Renal cortex interstitium (tissue), 11 donors: ENCODE measurements at regions not wholly inside any gene's neighbourhood (a gene's known extent, or its start where the extent isn't known, plus 50 kb on each side); places are given as distances from the start of the nearest gene placed in this dataset.

Experiments used
- DNase-seq, 11 donors: peaks; one replicate each; pipeline ENCODE4 v3.0.0-alpha.2; 2013; ENCODE audit warnings: low read depth in 9 of 11, low spot score in 4 of 11; ENCODE audit errors: extremely low read depth in 1 of 11

DNA sequence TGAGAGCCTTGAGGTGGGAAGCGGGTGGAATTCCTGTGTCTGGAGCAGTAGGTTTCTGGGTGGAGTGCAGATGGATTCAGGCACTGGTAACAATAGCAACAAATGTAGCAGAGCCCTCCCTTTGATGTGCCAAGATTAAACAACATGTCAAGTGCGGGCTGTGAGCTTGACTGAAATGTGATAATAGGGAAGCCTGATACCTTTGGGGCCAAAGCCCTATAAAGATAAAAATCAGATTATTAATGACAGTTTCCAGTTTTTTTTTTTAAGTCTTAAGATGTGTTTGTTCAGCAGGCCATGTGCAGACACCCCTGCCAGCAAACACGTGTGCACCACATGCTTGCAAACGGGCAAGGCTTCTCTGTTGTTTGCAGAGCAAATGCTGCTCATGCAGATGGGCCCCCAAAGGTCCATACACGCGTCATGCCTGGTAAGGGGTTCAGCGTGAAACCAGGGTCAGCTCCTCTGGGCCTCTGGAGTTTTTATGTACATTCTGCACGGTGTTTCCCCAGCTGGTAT, 193.2 kb downstream of the GADD45G start:
- DNase-seq = no peak

DNA sequence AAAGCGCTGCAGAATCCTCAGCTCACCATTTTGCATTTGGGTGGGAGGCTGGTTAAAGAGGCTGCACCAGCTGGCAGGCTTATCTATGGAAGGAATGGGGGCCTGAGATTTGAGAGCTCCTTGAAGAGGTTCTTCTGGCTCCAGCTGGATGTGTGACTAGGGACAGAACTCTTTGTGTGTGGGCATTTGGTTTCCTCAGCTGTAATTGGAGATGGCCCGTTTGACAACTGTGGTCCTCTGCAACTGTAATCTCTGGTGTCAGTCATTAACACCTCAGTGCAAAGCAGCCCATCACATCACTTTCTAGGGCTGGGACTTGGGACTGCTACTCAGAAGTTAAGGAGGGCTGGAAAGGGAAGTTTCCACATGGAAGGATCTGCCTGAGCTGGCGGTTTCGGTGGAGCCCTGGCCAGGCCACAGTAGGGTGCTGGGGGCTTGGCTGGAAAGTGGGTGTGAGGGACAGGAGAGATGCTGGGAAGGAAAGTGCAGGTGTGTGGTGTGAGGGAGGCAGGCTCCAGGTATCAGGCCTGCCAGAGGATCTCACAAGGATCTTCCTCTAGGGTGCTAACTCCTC, 193.8 kb downstream of the GADD45G start:
- DNase-seq = no peak

DNA sequence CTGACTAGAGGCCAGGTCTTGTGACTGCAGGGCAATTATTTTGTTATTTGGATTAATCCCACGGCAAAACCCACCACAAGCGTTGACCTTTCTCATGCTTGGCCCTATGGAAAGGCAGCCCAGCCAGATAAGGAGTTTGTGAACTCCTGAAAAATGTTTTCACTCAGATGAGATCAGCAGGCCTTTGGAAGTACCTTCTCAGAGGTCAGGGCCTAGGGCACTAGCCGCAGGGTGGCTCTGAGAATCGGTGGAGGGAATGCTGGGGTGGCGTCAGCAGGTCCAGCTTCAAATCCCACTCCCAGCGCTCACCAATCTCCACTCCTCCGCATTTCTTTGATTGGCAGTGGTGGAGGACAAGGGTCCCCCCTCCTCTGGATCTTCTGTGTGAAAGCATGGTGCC, 194.4 kb downstream of the GADD45G start:
- DNase-seq = no peak

DNA sequence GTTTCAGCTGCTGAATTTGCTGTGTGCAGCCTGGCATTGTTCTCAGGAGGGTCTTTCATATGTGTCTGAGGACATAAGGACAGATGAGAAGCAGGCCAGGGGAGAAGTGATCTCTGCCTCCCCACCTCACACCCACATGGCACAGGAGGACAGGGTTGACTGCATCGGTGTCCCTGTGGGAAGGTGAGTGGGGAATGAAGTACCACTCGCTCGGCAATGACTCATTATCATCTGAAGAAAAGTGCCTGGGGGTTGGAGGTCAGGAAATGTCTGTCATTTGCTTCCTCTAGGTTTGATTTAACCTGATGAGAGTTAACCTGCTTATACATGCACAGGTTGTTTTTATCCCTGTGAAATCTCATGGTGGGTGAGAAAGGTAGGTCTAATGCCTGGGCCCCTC, 195.0 kb downstream of the GADD45G start:
- DNase-seq = no peak

DNA sequence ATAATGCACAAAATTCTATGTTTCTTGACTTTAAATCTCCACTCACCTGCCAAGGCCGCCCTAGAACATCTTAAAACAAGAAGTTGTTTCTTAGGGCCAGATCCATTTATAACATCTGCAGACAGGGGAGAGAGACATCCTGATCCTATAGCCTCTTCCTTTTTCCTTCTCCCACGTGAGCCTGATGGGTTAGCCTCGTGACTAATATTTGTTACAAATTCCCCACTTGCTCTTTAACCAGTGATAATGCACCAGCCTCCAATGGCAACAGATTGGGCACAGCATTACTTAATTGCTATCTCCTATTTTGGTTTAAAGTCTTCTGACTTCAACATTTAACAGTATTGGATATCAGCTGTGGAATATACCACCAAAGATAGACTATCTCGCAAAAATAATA, 196.5 kb downstream of the GADD45G start:
- no peak for DNase-seq

DNA sequence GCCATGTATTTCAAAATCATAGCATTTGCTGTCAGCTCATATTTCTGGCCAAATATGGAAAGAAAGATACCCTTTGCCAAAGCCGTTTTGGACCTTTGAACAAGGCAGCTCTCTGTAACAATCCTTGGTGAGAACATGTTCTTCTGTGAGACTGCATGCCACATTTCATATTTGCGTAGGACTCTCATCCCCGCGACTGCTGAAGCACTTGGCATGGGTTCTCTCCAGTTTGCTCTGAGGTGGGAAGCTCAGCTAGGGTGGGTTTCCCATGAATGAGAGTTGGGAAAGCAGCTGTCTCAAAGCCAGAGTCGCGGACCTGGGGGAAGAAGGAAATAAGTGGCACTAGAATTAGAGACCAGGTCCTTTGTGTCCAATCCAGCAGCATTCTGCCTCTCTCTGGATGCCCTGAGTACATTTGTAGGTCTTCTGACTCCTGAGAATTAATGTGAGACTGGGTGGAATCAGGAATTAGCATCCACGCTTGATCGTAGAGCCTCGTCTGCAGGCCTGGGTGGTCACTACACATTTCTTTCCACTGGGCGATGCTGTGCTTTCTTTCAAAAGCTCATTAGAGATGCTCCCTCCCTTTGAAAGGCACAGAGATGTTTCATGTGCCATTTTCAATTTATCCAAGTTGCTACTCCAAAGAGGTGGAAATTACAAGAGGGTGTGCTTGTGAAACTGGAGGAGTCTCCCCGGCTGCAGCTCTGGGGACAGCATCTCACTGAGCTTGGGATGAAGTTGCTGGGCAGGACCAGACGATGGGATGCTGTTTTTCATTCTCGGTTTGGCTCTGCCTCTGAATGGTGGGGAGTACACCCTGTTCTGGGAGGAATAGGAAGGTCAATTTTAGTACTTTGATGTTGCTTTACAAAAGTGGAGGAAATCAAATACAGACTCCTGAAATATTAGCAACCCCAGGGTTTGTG, 197.2 kb downstream of the GADD45G start:
- no peak for DNase-seq

DNA sequence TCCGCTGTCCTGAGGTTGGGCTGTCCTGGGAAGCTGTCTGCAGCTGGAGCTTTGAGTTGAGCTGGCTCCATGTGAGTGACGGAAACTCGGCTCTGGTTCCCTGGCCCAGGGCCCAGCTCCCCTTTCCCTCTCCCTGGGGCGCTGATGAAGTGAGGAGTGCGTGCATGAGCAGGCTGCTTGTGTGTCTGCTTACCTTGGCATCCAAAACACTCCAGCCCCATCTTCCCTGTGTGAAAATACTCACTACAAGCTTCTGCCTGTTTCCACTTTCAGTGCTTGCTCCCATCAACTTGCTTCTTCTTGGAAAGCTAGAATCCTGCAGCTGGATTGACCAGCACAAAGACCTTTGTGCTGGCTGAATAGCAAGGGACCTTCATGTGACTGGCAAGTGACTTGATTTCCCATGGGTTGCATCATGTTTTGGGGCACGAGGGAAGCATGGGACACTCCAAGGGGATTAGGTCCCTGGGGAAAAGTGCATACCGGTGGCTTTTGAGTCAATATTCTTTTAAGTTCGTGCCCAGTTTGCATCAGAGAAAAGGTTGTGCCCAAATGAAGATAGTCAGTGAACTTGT, 198.1 kb downstream of the GADD45G start:
- DNase-seq = no peak

DNA sequence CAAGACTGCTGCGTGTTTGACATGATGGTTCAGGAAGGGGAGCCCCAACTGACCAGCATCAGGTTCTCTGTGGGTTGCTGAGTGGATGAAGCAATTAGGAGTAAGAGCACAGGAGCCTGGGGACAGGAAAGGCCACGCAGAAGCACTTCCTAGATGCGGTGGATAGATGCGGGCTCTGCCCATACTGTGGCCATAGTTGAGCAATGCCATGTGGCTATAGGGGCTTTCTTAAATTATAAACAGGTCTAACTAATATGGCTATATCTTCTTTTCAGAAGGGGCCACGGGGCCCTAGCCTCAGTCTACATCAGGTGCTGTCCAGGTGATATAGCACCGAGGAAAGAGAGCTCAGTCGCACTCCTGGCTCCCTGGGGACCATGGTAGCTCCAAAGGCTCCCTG, 198.6 kb downstream of the GADD45G start:
- DNase-seq = no peak

DNA sequence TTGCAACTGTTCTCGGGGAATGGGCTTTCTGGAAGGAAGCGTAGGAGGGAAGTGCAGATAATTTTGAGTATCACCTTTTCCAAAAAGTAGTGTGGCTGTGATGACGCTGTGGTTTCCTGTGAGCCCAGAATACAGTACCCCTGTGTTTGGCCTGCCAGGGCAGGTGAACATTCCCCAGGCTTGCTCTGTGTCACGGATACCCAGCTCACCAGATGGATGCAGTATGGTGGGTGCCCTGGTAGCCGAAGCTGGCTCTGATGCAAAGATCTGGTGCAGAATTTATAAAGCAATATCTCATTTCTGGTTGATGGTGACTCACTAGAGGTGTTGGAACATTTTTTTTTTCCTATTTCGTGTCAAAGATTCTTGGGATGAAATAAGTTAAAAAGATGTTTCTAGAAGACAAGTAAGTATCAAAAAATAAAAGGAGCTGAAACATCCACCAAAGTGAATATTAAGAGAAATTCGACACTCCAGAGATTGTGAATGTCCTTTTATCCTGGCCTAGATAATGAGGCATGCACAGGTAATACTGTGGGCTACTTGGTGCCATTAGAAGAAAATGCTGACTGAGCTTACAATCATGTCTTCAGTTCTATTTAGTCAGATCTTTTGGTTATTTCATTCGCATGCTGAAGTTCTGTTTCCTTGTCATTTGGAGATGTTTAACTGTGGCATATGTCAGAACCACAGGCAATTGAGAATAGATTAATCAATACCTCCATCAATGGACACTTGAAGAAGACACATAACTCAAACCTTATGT, 200.1 kb downstream of the GADD45G start:
- no peak for DNase-seq

DNA sequence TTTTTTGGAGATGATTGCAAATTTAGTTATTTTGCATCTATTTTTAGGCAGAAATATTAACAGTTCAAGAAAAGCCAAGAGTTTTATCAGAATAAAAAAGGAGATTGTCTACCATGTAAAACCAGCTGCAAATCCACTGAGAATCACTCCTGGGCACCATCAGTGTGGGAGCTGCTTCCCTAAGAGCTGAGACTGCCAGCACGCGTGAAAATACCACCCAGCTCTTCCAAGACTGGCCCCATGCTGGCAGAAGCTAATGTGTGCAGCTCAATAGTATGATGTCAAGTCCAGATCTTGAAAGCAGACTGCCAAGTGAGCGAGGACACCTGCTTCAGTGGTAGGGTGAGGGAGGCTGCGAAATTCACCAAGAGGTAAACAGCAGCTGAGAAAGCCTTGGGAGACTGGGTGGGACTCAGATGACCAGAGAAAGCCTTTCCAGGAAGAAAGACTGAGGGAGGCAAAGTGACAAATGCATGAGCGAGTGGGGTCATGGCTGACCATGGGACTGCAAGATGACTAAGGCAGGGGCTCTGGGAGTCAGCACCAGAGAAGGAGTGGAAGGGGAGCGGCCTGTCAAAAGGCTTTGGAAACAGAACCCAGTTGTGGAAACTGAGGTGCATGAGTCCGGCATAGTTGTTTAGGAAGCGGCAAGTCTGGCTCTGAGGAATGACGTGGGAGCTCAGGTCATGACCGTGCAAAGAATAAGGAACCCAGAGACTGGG, 200.9 kb downstream of the GADD45G start:
- DNase-seq = no peak

DNA sequence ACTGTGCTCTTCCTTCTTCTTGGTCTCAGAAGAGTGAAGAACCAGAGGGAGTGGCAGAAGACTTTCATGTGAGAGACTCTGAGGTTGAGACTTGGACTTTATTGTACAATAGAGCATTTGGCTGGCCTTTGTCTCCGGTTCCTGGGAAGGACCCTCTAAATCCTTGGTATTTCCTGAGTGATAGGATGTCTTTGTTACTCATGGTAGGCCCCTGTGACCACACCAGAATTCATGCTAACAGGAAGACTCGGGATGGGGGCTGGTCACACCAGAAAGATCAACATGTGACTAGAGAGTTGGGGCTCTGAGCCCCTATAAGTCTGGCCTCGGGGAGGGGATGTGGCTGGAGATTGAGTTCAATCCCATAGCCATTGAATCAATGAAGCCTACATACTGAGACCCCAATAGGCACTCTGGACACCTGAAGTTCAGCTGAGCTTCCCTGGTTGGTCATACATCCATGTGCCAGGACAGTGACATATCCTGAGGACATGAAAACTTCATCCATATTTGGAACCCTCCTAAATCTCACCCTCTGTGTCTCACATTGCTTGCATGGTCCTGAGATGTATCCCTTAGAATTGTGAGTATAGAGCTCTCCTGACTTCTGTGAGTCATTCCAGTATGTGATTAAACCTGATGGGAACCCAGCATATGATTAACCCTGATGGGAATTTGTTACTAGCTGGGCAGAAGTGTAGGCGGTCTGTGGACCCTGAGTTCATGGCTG, 201.7 kb downstream of the GADD45G start:
- DNase-seq = no peak

DNA sequence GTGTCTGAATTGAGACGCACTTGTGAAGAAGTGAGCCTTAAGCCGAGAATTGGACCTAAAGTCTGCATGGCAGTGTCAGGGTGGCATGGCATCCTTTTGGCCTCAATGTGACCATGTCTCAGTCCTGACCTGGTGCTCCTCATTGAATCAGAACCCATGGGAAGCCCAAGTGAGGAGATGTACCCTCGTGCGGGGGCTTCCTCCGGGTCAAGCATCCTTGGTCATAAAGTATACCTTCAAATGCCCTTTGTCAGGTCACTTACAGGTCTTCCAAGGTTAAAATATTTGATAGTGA, 202.2 kb downstream of the GADD45G start:
- DNase-seq = no peak

DNA sequence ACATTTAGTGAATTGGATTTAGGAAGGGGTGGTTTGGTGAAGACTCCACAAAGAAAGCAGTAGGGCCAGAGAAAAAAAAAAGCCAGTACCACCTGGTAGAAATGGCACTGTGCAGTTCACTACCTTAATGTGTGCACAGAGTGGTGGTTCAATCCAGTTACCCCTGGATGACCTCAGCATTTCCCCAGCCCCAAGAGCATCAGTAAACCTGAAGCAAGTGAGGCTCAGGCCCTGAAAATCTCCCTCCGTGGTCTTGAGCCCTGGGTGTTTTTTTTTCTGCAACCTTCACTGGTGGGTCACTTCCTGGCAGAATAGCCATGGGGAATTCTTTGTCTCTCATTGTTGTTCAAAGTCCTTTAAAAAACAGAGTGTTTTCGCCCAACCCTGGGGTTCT, 202.9 kb downstream of the GADD45G start:
- DNase-seq = no peak

DNA sequence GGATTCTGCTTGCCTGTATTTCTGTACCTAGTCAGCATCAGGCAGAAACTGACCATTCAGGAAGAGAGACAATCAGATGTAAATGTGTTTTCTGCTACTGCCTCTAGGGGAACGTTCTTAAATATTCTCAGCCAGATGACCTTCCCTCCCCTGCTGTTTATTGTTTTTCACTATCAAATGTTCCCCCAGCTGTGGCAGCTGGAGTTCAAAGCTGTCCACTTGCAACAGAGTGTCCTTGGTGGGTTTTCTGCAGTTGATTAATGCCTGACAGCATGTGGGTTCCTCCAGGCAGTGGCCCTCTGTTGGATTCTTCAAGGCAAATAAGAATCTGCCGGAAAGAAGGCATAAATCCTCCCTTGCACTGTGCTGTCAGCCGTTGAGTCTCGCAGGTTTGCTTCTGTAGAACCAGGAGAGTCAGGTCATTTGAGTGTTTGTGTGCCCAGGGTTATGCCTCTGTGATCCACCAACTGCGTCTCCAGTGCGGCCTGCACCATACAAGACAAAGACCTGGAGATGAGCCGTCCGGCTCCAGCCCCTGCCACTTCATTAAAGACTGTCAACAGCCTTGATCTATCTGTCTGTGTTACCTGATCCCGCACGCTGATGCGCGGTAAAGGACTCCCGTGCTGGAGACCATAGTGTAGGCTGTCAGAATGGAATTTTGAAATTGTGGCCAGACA, 203.4 kb downstream of the GADD45G start:
- peak in 10 of 11 donors; percentile 38 to 77 (median 58) for DNase-seq

DNA sequence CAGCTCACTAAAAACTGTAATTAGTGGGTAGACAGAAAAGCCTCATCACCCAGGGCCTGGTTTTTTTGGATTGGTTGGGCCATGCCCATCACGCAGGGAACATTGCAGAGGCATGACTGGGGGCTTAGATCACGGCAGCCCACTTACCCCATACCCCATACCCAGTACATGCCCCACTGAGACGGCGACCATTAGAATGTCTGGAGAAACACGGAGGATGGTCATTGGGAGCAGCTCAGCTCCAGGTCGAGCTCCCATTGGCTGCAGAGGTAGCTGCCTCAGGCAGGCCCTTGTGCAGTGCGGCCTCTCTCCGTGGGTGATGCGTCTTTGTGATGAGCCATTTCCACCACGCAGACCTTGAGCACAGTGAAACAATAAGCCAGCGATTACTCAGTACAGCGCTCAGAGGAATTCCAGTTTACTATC, 204.0 kb downstream of the GADD45G start:
- DNase-seq = no peak

DNA sequence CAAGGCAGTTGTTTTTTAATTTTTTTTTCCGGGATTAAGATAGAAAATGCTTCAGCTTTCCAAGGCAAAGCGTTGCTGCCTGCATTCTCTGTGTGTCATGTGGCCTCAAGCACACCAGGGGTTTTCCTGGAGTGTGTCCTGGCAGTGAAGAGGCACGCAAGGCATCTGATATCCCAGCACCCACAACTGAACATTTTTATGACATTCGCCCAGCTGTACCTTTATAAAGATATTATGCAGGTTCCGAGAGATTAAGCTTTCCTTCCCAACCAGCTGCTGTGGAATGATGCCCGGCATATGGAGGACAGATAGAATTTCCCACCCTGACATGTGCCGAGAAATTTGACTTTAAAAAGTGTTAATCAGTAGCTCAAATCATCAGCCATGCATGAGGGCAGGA, 205.6 kb downstream of the GADD45G start:
- peak in 1 of 11 donors; percentile 24 for DNase-seq

DNA sequence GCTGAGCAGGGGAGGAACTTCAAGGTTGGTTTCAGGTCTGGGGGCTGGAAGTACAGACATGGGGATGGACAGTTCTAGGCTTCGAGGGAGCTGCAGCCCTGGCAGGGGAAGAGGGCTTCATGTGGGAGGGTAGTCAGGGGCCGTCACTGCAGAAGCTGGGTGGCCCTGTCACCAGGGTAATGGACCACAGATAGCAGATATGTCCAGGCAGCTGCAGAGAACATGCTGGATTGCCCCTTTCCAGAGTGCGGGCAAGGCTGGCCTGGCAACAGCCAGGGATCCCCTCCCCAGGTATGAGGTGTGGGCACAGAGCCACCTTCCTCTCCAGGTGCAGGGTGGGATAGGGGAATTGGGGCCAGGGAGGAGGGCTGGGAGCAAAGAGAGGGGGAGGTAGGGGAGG, 206.5 kb downstream of the GADD45G start:
- no peak for DNase-seq

DNA sequence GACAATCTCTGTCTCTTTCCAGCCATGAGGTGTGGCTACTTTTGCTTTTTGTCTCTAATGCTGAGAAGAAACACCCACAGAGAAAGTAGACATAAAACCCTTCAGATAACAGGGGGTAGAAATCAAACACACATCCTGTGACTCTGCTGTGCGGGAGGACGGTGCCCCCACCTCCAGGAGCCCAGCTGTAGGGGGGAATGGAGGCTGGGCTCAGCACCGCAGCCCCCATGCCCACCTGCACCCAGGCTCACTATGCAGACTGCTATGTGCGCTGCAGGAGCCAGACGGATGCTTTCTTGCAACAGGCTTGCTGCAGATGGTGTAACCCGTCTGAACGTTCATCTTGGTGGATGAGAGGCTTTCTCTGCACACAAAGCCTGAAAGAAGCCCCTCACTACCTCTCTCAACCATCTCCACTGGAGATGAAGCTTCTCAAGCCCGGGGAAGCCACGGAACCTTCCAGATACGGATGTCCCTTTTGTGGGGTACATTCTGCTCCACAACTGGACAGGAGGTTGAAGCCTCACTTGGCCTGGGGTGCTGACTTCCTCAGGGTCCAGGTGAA, 207.2 kb downstream of the GADD45G start:
- no peak for DNase-seq
